ENCODE measurements at regions not wholly inside any gene's neighbourhood (a gene's known extent, or its start where the extent isn't known, plus 50 kb on each side); places are given as distances from the start of the nearest gene placed in this dataset.

DNA sequence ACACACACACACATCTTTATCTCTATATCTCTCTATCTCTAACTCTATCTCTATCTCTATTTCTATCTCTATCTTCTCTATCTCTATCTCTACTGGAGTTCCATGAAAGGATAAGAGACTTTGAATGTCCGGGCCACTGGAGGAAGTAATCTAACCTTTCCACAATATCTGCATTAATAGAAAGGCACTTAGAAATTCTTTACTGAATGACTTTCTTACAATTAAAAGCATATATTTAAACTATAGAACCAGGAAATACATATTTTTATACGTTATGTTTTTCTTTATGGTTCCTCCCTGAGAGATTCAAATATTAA is 234.9 kb downstream of the TRIB2 start:
- no peaks in the 10 kb centered on the region for H3K27me3 ChIP-seq
- TF ChIP-seq EP300 (IDR thresholded peaks at IDR 0.05), result no peak
- TF ChIP-seq POLR2A (IDR thresholded peaks at IDR 0.05), result no peak
- no peak for TF ChIP-seq CTCF (IDR thresholded peaks at IDR 0.05)
- no peaks in the 10 kb centered on the region for H3K9me3 ChIP-seq
- 39 to 48% methylated on average over 2 of the region's 2 CpGs for WGBS, 2 donors
- no peaks in the 10 kb centered on the region for H3K36me3 ChIP-seq
- H3K4me3 ChIP-seq, result no peak overlapping the region
- H3K4me1 ChIP-seq, result no peaks in the 10 kb centered on the region
- no peak overlapping the region for H3K27ac ChIP-seq
- DNase-seq (ENCODE audit: low spot score in 2 of 2), result no peak

DNA sequence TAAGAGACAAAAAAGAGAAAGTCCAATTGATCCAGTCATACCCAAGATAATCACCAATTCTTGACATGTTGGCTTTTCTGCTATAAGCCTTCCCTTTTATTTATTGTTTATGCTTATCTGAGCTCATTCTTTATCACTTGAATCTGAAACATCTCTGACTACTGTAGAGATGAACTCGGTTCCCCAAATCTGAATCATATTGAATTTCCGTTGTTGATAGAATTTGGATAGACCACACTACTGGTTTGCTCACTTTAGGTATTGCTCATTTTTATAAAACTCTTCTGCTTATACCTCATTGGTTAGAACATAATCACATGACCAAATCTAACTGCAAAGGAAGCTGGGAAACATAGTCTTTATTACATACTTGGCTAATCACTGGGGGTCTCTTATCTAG is 236.9 kb downstream of the TRIB2 start:
- TF ChIP-seq POLR2A (IDR thresholded peaks at IDR 0.05) (no peak), EP300 (IDR thresholded peaks at IDR 0.05) (no peak), CTCF (IDR thresholded peaks at IDR 0.05) (no peak)
- H3K36me3 ChIP-seq, result no peaks in the 10 kb centered on the region
- 90 to 94% methylated on average over 2 of the region's 2 CpGs for WGBS, 2 donors
- H3K27ac ChIP-seq, result no peak overlapping the region
- H3K9me3 ChIP-seq, result no peaks in the 10 kb centered on the region
- H3K4me3 ChIP-seq, result no peak overlapping the region
- no peaks in the 10 kb centered on the region for H3K27me3 ChIP-seq
- no peaks in the 10 kb centered on the region for H3K4me1 ChIP-seq
- no peak for DNase-seq (ENCODE audit: low spot score in 2 of 2)

- TF ChIP-seq CTCF (IDR thresholded peaks at IDR 0.05) (no peak), POLR2A (IDR thresholded peaks at IDR 0.05) (no peak), EP300 (IDR thresholded peaks at IDR 0.05) (no peak)
- Histone ChIP-seq H3K36me3 (no peaks in the 10 kb centered on the region), H3K27me3 (no peaks in the 10 kb centered on the region), H3K4me3 (no peak overlapping the region), H3K27ac (no peak overlapping the region), H3K4me1 (no peaks in the 10 kb centered on the region), H3K9me3 (no peaks in the 10 kb centered on the region)
- no peak for DNase-seq (ENCODE audit: low spot score in 2 of 2)
- 70 to 77% methylated on average over 3 of the region's 3 CpGs for WGBS, 2 donors
Observed at GRCh38 chr2:12955864-12956263, 239.1 kb downstream of the TRIB2 start.

- no peak overlapping the region for H3K4me3 ChIP-seq
- DNase-seq (ENCODE audit: low spot score in 2 of 2), result no peak
- no peaks in the 10 kb centered on the region for H3K4me1 ChIP-seq
- no peak for TF ChIP-seq CTCF (IDR thresholded peaks at IDR 0.05)
- no peak for TF ChIP-seq POLR2A (IDR thresholded peaks at IDR 0.05)
- no peaks in the 10 kb centered on the region for H3K36me3 ChIP-seq
- no peaks in the 10 kb centered on the region for H3K27me3 ChIP-seq
- H3K9me3 ChIP-seq, result no peaks in the 10 kb centered on the region
- no peak overlapping the region for H3K27ac ChIP-seq
- WGBS, 2 donors, result 50 to 57% methylated on average over 3 of the region's 3 CpGs
Observed at GRCh38 chr2:12957251-12957650, 240.5 kb downstream of the TRIB2 start.

GRCh38 chr2:12959935-12960334 is 243.2 kb downstream of the TRIB2 start:
- no peak for TF ChIP-seq POLR2A (IDR thresholded peaks at IDR 0.05)
- no peak for TF ChIP-seq CTCF (IDR thresholded peaks at IDR 0.05)
- no peak for TF ChIP-seq EP300 (IDR thresholded peaks at IDR 0.05)
- H3K36me3 ChIP-seq, result no peaks in the 10 kb centered on the region
- no peaks in the 10 kb centered on the region for H3K27me3 ChIP-seq
- no peak overlapping the region for H3K27ac ChIP-seq
- DNase-seq (ENCODE audit: low spot score in 2 of 2), result no peak
- H3K9me3 ChIP-seq, result no peaks in the 10 kb centered on the region
- H3K4me1 ChIP-seq, result peaks cover 0 to 3% (median 0%) of the 10 kb centered on the region in 4 donors
- 82 to 87% methylated on average over 2 of the region's 2 CpGs for WGBS, 2 donors
- no peak overlapping the region for H3K4me3 ChIP-seq

Data from tibial nerve (tissue), 4 donors.